ENCODE measurements at regions not wholly inside any gene's neighbourhood (a gene's known extent, or its start where the extent isn't known, plus 50 kb on each side); places are given as distances from the start of the nearest gene placed in this dataset.

DNA sequence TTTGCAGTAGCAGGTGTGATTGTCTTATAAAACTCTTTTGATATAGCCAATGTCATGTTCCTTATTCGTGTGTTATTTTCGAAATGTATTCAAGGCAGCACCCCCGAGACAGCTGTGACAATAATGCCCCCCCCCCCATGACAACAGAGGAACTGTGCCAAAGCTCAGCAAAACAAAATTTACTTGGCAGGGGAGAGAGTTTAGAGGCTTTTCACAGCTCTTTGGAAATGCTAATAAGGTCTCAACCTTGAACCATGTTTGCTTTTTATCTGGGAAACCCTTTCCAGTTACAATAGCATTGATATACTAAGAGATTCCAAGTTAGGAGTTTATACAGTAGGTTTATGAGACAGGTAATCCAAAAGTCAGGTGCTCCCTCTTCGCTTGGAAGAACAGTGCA, 56.4 kb upstream of the USP44 start:
- DNase-seq: no peak
- Histone ChIP-seq H3K27ac (peak overlapping the region in 1 of 3 donors; percentile 24), H3K27me3 (no peaks in the 10 kb centered on the region), H3K4me3 (no peak overlapping the region), H3K36me3 (no peaks in the 10 kb centered on the region), H3K4me1 (peaks cover 0 to 10% (median 4%) of the 10 kb centered on the region in 4 donors), H3K9me3 (no peaks in the 10 kb centered on the region)
- whole genome bisulfite sequencing (ENCODE audit: insufficient coverage, low coverage, low lambda C conversion rate, missing lambda C conversion rate): 21% methylated on average over 4 of the region's 4 CpGs
- no peak for TF ChIP-seq POLR2A (IDR thresholded peaks at IDR 0.05)
- TF ChIP-seq, protein P1, sequence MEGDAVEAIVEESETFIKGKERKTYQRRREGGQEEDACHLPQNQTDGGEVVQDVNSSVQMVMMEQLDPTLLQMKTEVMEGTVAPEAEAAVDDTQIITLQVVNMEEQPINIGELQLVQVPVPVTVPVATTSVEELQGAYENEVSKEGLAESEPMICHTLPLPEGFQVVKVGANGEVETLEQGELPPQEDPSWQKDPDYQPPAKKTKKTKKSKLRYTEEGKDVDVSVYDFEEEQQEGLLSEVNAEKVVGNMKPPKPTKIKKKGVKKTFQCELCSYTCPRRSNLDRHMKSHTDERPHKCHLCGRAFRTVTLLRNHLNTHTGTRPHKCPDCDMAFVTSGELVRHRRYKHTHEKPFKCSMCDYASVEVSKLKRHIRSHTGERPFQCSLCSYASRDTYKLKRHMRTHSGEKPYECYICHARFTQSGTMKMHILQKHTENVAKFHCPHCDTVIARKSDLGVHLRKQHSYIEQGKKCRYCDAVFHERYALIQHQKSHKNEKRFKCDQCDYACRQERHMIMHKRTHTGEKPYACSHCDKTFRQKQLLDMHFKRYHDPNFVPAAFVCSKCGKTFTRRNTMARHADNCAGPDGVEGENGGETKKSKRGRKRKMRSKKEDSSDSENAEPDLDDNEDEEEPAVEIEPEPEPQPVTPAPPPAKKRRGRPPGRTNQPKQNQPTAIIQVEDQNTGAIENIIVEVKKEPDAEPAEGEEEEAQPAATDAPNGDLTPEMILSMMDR (IDR thresholded peaks at IDR 0.05): no peak
- peak; percentile 60 to 72 (median 69) for ATAC-seq
- intact Hi-C loops (cut with DNase I): no loop called here

DNA sequence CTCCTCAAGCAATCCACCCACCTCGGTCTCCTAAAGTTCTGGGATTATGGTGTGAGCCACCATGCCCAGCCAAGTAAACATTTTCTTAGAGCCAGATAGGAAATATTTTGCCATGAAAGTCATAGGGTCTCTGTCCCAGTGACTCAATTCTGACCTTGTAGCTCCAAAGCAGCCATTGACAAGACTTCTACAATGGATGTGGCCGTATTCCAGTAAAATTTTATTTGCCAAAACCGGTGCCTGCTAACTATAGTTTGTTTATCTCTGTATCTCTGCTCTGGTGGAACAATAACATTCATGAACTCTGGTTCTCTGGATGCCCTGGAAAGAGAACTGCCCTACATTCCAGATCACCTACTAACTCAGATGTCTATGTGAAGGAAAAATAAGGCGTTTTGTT, 54.6 kb upstream of the USP44 start:
- TF ChIP-seq, protein P1 (IDR thresholded peaks at IDR 0.05): no peak
- no peak for TF ChIP-seq POLR2A (IDR thresholded peaks at IDR 0.05)
- H3K27ac ChIP-seq: no peak overlapping the region
- no peaks in the 10 kb centered on the region for H3K36me3 ChIP-seq
- H3K4me1 ChIP-seq: peaks cover 0 to 10% (median 4%) of the 10 kb centered on the region in 4 donors
- intact Hi-C loops (cut with DNase I): no loop called here
- H3K4me3 ChIP-seq: no peak overlapping the region
- peak in 2 of 4 donors; percentile 32 to 39 for ATAC-seq
- no peaks in the 10 kb centered on the region for H3K27me3 ChIP-seq
- no peaks in the 10 kb centered on the region for H3K9me3 ChIP-seq
- no peak for DNase-seq
- WGBS (ENCODE audit: insufficient coverage, low coverage, low lambda C conversion rate, missing lambda C conversion rate): 24% methylated on average over 3 of the region's 4 CpGs

DNA sequence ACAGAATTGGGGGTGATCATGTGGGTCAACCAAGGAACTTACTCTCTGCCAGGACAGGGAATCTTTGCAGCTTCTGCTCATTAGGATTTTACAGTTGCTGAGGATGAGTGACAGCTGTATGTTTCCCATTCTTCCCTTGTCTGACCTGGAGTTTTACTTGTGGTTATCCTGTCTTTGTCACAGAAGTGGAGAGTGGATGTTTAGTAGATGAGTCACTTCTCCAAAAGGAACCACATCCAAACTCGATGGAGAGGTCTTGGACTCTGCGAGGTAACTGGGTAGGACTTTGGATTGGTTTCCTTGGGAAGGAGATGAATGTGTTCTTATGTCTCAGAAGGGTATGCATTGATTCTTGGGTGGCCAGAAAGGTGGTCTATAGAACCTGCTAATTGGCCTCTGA, 53.8 kb upstream of the USP44 start:
- Histone ChIP-seq H3K27ac (no peak overlapping the region), H3K4me1 (peaks cover 0 to 10% (median 4%) of the 10 kb centered on the region in 4 donors), H3K36me3 (no peaks in the 10 kb centered on the region), H3K27me3 (no peaks in the 10 kb centered on the region), H3K4me3 (no peak overlapping the region), H3K9me3 (no peaks in the 10 kb centered on the region)
- ATAC-seq (no peak), DNase-seq (no peak)
- TF ChIP-seq, protein P1 (IDR thresholded peaks at IDR 0.05): no peak
- TF ChIP-seq POLR2A (IDR thresholded peaks at IDR 0.05): no peak
- WGBS (ENCODE audit: insufficient coverage, low coverage, low lambda C conversion rate, missing lambda C conversion rate): 67% methylated on average over 2 of the region's 2 CpGs
- intact Hi-C loops (cut with DNase I): no loop called here

DNA sequence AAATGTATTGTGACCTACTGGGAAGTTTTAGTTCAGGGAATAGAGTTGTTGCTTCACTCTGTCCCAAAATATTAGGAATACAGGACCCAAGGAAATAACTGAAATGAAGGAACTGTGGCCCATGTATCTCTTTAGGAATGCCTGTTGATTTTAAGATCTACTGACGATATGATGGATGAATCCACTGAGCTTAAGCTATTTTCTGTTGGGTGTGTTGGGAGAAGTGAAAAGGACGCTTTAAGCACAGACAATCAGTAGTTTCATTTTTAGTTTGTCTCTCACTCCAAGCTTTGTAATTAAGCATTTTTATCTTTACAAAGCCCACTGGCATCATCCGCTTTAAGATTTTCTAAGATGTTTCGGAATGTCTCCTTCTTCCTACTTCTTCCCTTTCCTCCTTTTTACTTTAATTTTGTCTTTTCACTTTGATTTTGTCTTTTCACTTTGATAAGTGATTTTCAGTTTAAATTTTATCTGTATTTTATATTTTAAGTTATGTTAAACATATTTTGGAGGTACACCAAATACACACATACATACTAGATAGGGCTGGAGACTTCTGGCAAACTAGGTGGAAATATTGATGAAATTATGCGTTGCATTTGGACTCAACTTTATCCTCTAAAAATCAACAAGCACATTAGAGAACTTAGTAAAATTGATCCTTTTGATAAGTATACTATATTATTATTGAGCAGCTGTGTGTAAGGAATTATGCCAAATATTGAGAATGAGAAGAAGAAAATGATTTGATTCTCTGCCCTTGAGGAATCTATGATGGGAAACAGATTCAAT, 52.3 kb upstream of the USP44 start:
- Histone ChIP-seq H3K4me1 (peaks cover 0 to 10% (median 4%) of the 10 kb centered on the region in 4 donors), H3K36me3 (no peaks in the 10 kb centered on the region), H3K9me3 (no peaks in the 10 kb centered on the region), H3K4me3 (no peak overlapping the region), H3K27ac (no peak overlapping the region), H3K27me3 (no peaks in the 10 kb centered on the region)
- no peak for DNase-seq
- TF ChIP-seq POLR2A (IDR thresholded peaks at IDR 0.05): no peak
- TF ChIP-seq, protein P1 (IDR thresholded peaks at IDR 0.05): no peak
- intact Hi-C loops (cut with DNase I): no loop called here
- 79% methylated on average over 5 of the region's 5 CpGs for WGBS (ENCODE audit: insufficient coverage, low coverage, low lambda C conversion rate, missing lambda C conversion rate)
- no peak for ATAC-seq
